Mucosa of rectum (tissue), 2 donors: ENCODE measurements at regions not wholly inside any gene's neighbourhood (a gene's known extent, or its start where the extent isn't known, plus 50 kb on each side); places are given as distances from the start of the nearest gene placed in this dataset.

Experiments
- H3K27ac ChIP-seq, 2 donors: one replicate each; pipeline ENCODE4 v1.7.0; 2013; ENCODE audit warnings: inconsistent platforms in 2 of 2, low read depth in 2 of 2, low read length in 2 of 2
- H3K27me3 ChIP-seq, 2 donors: one replicate each; pipeline ENCODE4 v1.7.0; 2013; ENCODE audit warnings: low read length in 2 of 2; ENCODE audit not compliant: control insufficient read depth in 2 of 2, insufficient read depth in 2 of 2
- H3K36me3 ChIP-seq, 2 donors: one replicate each; pipeline ENCODE4 v1.7.0; 2013; ENCODE audit warnings: low read length in 2 of 2; ENCODE audit not compliant: control insufficient read depth in 2 of 2, insufficient read depth in 2 of 2
- H3K4me1 ChIP-seq, 2 donors: one replicate each; pipeline ENCODE4 v1.7.0; 2013; ENCODE audit warnings: low read length in 2 of 2, mild to moderate bottlenecking in 1 of 2; ENCODE audit not compliant: control insufficient read depth in 2 of 2, insufficient read depth in 2 of 2
- H3K4me3 ChIP-seq, 2 donors: one replicate each; pipeline ENCODE4 v1.7.0; 2013; ENCODE audit warnings: low read length in 2 of 2
- H3K9ac ChIP-seq, 2 donors: one replicate each; pipeline ENCODE4 v1.7.0; 2013; ENCODE audit warnings: low read length in 2 of 2, low read depth in 1 of 2, mild to moderate bottlenecking in 1 of 2
- H3K9me3 ChIP-seq, 2 donors: one replicate each; pipeline ENCODE4 v1.7.0; 2013; ENCODE audit warnings: low read length in 2 of 2; ENCODE audit not compliant: control insufficient read depth in 2 of 2
- donor health status: healthy.
- donor health status: Normal muscosa, but diverticular disease.

DNA sequence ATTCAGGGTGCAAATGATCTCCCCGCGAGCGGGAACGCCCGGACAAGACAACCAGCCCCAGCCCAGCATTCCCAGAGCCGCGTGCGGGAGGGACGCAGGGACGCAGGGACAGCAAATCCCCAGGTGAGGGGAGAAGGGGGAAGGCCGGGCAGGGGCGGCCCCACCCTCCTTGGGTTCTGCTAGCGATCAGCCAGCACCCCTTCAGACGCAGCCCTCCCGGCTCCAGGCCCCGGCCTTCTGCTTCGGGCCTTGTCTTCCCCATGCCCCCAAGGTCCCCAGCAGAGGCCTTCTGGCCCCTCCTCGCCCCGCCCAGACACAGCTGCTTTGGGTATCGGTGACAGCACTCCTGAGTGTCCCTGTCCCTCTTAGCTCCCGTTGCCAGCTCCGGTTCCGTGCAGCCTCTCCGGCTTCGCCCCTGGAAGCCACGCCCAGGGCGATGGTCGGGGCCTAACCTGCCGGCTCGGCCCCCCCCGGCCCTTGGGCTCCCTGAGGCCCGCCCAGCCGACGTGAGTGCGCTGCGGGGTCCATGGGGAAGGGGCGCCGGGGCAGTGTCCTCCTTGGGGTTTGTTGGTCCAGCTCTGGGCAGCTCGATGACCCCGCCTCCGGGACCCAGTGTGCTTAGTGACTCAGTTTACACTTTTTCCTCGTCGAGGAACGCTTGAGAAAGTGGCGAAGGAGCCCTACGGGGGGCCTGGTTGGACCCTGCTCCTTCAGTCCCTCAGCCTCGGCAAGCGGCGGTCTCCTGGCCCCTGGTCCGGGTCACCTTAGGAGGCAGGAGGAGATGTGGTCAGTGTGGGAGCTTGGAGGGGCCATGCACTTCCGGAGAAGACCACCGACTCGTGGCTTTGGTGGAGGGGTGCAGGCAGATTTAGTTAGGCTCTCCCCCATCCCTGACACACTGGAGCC lies 50.5 kb upstream of the AMZ2 start:
- Histone ChIP-seq H3K36me3 (no peaks in the 10 kb centered on the region), H3K27ac (no peak overlapping the region), H3K9ac (no peak overlapping the region), H3K9me3 (no peaks in the 10 kb centered on the region), H3K4me3 (peak overlapping the region; percentile 30 to 37), H3K4me1 (peaks cover 23 to 41% of the 10 kb centered on the region in 2 donors), H3K27me3 (peaks cover 38 to 47% of the 10 kb centered on the region in 2 donors)

DNA sequence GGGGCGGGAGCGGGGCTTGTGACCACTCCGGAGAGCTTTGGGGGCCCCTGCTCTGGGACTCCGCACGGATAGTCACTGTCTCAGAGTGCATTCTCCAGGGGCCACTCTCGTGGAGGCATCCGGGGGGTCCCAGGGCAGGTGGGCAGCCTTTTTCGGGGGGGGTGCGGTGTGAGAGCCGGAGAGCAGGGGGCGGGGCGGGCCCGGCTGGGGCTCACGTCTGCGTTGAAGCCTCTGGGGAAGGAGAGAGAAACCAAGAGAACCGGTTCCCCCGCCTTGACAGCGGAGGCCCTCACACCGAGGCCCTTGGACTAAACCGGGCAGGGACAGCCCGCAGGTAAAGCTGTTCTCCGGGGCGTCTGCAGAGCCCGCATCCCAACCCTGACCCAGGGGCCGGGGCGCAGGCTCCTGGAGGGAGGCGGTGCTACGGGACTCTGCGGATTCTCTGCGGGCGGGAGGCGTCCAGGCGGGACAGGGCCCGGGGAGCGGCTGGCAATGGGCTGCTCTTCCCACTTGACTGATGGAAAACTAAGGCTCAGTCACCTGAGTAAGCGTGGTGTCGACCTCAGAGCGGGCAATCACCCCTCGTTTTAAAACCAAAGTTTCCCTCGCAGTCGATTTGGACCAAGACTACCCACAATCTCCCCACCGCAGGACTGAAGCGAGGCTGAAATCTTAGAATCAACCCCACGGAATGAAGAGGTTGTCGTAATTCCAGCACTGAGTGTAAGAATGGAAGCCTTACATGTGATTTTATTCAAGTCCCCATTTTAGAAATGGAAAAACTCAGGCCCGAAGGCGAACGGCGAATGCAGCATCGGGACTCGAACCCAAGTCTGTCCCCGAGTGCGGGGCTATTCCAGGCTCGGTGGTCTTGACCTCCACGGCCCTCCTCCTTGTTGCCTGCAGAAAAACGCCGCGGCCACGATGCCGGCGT lies 49.6 kb upstream of the AMZ2 start:
- H3K9ac ChIP-seq = no peak overlapping the region
- no peaks in the 10 kb centered on the region for H3K36me3 ChIP-seq
- peaks cover 23 to 41% of the 10 kb centered on the region in 2 donors for H3K4me1 ChIP-seq
- H3K27me3 ChIP-seq = peaks cover 38 to 45% of the 10 kb centered on the region in 2 donors
- H3K4me3 ChIP-seq = peak overlapping the region; percentile 35 to 37
- no peak overlapping the region for H3K27ac ChIP-seq
- no peaks in the 10 kb centered on the region for H3K9me3 ChIP-seq
